ENCODE measurements at regions not wholly inside any gene's neighbourhood (a gene's known extent, or its start where the extent isn't known, plus 50 kb on each side); places are given as distances from the start of the nearest gene placed in this dataset.

DNA sequence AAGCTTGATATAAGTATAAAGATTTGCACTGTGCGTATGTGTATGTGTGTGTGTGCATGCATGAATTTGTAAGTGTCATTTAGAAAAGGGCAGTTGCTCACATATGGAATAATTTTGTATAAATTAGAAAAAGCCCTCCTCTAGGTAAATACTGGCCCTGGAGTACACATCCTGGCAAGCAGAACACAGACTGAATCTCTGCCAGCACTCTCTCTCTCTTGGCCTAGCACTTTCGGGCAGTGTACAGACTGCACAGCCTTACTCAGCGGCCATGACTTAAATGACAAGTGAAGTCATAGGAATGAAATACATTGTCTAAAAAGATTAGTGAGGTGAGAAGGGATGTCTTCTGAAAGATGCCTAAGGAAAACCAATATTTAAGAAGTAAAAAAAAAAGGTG is 214.1 kb downstream of the RDH14 start:
- H3K4me1 ChIP-seq: peaks cover 0 to 4% (median 0%) of the 10 kb centered on the region in 4 donors
- no peaks in the 10 kb centered on the region for H3K9me3 ChIP-seq
- H3K36me3 ChIP-seq: no peaks in the 10 kb centered on the region
- no peak overlapping the region for H3K27ac ChIP-seq
- no peak for TF ChIP-seq CTCF (IDR thresholded peaks at IDR 0.05)
- no peak for DNase-seq
- no peak overlapping the region for H3K4me3 ChIP-seq
- intact Hi-C loops (cut with DNase I; ENCODE audit: low total_unique reads): no loop called here
- H3K27me3 ChIP-seq: no peaks in the 10 kb centered on the region

- H3K9me3 ChIP-seq: no peaks in the 10 kb centered on the region
Measured at GRCh38 chr2:18345848-18346247, 214.6 kb downstream of the RDH14 start.

DNA sequence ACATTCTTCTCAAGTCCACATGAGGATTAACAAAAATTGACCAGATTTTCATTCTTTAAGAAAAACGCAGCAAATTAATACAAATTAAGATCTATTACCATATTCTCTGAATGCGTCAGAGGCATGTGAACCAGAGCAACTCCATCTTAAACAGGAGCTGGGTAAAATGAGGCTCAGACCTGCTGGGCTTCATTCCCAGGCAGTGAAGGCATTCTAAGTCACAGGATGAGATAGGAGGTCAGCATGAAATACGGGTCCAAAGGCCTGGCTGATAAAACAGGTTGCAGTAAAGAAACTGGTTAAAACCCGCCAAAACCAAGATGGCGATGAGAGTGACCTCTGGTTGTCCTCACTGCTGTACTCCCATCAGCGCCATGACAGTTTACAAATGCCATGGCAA is 217.6 kb downstream of the RDH14 start:
- intact Hi-C loops (cut with DNase I; ENCODE audit: low total_unique reads): no loop called here
- Histone ChIP-seq H3K27me3 (no peaks in the 10 kb centered on the region), H3K27ac (no peak overlapping the region), H3K9me3 (no peaks in the 10 kb centered on the region), H3K4me3 (no peak overlapping the region), H3K36me3 (no peaks in the 10 kb centered on the region), H3K4me1 (peaks cover 0 to 4% (median 0%) of the 10 kb centered on the region in 4 donors)
- DNase-seq: no peak
- no peak for TF ChIP-seq CTCF (IDR thresholded peaks at IDR 0.05)

More at GRCh38 chr2:18345848-18346247, 214.6 kb downstream of the RDH14 start:
- Histone ChIP-seq H3K36me3 (no peaks in the 10 kb centered on the region), H3K4me1 (peaks cover 0 to 4% (median 0%) of the 10 kb centered on the region in 4 donors), H3K4me3 (no peak overlapping the region), H3K27ac (peak overlapping the region in 1 of 2 donors; percentile 26), H3K27me3 (no peaks in the 10 kb centered on the region)
- no peak for TF ChIP-seq CTCF (IDR thresholded peaks at IDR 0.05)
- intact Hi-C loops (cut with DNase I; ENCODE audit: low total_unique reads): no loop called here
- DNase-seq: no peak

GRCh38 chr2:18339326-18339725 is 221.1 kb downstream of the RDH14 start:
- H3K4me3 ChIP-seq: no peak overlapping the region
- TF ChIP-seq CTCF (IDR thresholded peaks at IDR 0.05): no peak
- no peaks in the 10 kb centered on the region for H3K4me1 ChIP-seq
- H3K27me3 ChIP-seq: no peaks in the 10 kb centered on the region
- no peak overlapping the region for H3K27ac ChIP-seq
- no peaks in the 10 kb centered on the region for H3K36me3 ChIP-seq
- no peaks in the 10 kb centered on the region for H3K9me3 ChIP-seq
- no peak for DNase-seq
- intact Hi-C loops (cut with DNase I; ENCODE audit: low total_unique reads): no loop called here

DNA sequence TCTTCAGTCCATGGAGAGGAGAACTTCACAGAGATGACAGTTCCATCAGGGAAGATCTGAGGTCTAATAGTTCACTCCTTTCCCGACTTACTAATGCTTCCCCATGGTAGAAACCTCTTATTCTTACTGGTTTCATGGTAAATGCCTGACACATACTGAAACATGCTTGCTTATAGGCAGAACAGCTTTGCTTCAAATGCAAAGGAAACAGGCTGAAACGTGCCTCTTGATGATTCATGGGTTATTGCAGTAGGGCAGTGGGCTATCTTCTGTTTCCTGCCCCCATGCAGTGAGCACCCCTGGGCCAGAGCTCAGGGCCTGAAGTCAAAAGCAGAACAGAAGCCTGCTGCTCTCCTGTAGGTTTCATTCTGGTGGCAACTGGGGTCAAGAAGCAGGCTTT is 223.5 kb downstream of the RDH14 start:
- no peak for DNase-seq

More for the DNA sequence above, 223.5 kb downstream of the RDH14 start:
- Histone ChIP-seq H3K4me3 (no peak overlapping the region), H3K4me1 (no peaks in the 10 kb centered on the region), H3K36me3 (no peaks in the 10 kb centered on the region), H3K9me3 (no peaks in the 10 kb centered on the region), H3K27me3 (no peaks in the 10 kb centered on the region), H3K27ac (no peak overlapping the region)
- no peak for TF ChIP-seq CTCF (IDR thresholded peaks at IDR 0.05)
- intact Hi-C loops (cut with DNase I; ENCODE audit: low total_unique reads): no loop called here
